MM.1S (cell line): ENCODE measurements at regions not wholly inside any gene's neighbourhood (a gene's known extent, or its start where the extent isn't known, plus 50 kb on each side); places are given as distances from the start of the nearest gene placed in this dataset.

Experiments
- EZH2 ChIP-seq: fragments of 300-600 bp; sonication (generic); optimal IDR thresholded peaks from 2 replicates; pipeline ENCODE3; 2017; ENCODE audit warnings: low read depth, mild to moderate bottlenecking, antibody characterized with exemption, low read length, mixed read lengths
- EZH2phosphoT487 ChIP-seq: fragments of 300-600 bp; sonication (generic); IDR thresholded peaks from 2 replicates; pipeline ENCODE4 v1.6.1; 2018; ENCODE audit warnings: antibody characterized with exemption, low read length
- TF ChIP-seq, protein P1 (sequence below): fragments of 300-600 bp; sonication (generic); IDR thresholded peaks from 2 replicates; pipeline ENCODE4 v1.5.1; 2016; ENCODE audit warnings: antibody characterized with exemption, low read length, mixed read lengths

DNA sequence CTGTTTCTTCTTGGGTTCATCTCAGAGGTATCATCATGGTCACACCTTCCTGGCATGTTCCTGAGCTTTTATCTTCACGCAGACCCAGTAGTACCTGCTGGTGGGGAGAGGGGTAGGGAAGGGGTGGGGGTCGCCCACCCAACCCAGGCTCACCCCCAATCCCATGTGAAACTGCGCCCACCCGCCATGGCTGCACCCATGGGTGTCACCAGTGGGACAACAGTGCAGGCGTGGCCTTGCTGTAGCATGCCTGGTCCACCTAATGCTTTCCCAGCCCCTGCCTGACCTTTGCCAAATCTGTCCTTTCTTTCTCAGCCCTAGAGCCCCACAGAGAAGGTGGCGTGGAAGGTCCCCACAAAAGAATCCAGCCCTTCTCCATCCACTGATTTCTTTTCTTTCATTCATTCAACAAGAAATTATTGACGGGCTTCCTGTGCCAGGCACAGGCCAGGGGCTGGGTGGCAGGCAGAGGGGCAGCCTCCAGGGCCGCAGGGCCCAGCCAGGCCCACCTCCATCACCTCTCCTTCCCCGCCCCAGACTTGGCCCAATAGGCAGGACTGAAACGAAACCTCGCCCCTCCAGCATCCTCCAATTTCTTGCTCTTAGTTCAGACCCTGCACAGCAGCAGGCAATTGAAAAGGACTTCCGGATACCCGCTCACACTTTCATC lies 79.1 kb upstream of the TNRC6C start:
- TF ChIP-seq, protein P1, sequence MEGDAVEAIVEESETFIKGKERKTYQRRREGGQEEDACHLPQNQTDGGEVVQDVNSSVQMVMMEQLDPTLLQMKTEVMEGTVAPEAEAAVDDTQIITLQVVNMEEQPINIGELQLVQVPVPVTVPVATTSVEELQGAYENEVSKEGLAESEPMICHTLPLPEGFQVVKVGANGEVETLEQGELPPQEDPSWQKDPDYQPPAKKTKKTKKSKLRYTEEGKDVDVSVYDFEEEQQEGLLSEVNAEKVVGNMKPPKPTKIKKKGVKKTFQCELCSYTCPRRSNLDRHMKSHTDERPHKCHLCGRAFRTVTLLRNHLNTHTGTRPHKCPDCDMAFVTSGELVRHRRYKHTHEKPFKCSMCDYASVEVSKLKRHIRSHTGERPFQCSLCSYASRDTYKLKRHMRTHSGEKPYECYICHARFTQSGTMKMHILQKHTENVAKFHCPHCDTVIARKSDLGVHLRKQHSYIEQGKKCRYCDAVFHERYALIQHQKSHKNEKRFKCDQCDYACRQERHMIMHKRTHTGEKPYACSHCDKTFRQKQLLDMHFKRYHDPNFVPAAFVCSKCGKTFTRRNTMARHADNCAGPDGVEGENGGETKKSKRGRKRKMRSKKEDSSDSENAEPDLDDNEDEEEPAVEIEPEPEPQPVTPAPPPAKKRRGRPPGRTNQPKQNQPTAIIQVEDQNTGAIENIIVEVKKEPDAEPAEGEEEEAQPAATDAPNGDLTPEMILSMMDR: no peak
- no peak for TF ChIP-seq EZH2
- no peak for TF ChIP-seq EZH2phosphoT487
